GM12865 (cell line): ENCODE measurements at regions not wholly inside any gene's neighbourhood (a gene's known extent, or its start where the extent isn't known, plus 50 kb on each side); places are given as distances from the start of the nearest gene placed in this dataset.

Experiments
- DNase-seq: peaks from one replicate; pipeline ENCODE4 v3.0.0; 2010; ENCODE audit warnings: low read depth
- H3K4me3 ChIP-seq: 2 replicates; pipeline ENCODE4 v1.5.1; 2011; ENCODE audit warnings: mild to moderate bottlenecking, low read depth, low read length, control low read depth
- TF ChIP-seq, protein P1 (sequence below): IDR thresholded peaks from 2 replicates; pipeline ENCODE4 v1.5.1; 2011; ENCODE audit warnings: low read length, control low read depth, low read depth, inconsistent platforms; ENCODE audit not compliant: insufficient read depth; ENCODE audit errors: missing control alignments

DNA sequence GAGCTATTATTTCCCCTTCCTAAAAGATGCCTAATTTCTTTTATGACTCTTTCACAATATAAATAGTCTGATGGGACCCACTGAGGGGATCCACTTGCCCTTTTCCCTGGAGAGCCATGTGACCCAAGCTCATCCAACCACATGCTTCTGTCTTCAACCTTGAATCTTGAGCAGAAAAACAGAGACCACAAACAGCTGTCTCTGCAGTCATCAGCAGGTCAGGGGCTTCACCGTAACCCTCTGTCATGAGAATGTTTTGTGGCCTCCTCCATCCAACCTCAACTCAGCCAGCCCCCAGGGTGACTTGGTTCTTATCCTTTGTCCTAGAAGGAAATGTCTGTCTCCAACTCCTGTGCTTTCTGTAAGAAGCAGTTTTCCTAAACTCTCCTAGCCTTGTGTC, 129.6 kb upstream of the POU2AF2 start:
- DNase-seq, result peak; percentile 13
- TF ChIP-seq, protein P1, sequence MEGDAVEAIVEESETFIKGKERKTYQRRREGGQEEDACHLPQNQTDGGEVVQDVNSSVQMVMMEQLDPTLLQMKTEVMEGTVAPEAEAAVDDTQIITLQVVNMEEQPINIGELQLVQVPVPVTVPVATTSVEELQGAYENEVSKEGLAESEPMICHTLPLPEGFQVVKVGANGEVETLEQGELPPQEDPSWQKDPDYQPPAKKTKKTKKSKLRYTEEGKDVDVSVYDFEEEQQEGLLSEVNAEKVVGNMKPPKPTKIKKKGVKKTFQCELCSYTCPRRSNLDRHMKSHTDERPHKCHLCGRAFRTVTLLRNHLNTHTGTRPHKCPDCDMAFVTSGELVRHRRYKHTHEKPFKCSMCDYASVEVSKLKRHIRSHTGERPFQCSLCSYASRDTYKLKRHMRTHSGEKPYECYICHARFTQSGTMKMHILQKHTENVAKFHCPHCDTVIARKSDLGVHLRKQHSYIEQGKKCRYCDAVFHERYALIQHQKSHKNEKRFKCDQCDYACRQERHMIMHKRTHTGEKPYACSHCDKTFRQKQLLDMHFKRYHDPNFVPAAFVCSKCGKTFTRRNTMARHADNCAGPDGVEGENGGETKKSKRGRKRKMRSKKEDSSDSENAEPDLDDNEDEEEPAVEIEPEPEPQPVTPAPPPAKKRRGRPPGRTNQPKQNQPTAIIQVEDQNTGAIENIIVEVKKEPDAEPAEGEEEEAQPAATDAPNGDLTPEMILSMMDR, result no peak
- H3K4me3 ChIP-seq, result no peak overlapping the region

DNA sequence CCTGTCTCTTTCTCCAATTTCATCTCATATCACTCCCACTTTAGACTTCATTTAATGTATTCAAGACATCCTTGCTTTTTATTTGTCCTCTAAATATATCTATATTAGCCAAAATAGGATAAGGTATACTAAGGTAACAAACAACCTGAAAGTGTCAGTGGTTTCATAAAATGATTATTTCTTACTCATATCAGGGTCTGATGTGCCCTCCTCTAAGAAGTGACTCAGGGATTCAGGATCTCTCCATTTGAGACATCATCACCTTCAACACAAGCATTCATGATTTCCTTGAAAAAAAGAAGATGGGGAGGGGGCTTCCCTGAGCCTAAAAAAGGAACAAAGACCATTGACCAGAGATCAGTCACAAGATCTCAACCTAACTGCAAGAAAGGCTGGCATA, 131.4 kb upstream of the POU2AF2 start:
- no peak for DNase-seq
- no peak overlapping the region for H3K4me3 ChIP-seq
- TF ChIP-seq, protein P1, result no peak

DNA sequence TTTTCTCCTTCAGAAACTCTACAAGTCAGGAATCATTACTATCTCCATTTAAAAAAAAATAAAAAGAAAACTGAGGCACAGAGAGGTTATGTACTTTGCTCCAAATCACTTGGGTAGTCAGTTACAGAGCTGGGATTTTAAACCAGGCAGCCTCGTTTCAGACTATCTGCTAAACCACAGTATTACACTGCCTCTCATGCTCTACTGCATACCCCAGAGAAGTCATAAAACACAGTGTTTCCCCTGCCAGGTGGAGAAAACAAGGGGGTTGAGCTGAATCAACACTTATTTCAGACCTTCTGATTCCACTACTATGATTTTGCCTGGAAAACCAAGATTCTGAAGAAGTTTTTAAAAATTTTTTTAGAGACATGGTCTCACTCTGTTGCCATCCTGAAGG, 132.9 kb upstream of the POU2AF2 start:
- TF ChIP-seq, protein P1, result no peak
- H3K4me3 ChIP-seq, result no peak overlapping the region
- no peak for DNase-seq

DNA sequence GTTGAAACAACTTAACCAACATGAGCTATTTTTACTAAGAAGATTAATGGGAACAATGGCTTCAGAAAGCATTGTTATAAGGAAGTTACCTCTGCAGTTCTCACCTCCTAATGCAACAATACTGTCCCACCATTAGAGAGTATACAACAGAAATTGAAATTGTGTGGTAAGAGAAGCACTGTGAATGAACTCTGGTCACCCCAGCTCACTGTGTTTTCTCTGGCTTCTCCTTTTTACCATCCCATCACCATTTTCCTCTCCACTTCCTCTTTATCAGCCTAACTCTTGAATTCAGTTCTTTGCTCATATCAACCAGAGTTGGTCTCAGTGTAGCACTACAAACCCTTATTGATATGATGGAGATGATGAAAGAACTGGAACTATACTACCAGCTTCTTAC, 138.0 kb upstream of the POU2AF2 start:
- TF ChIP-seq, protein P1, result no peak
- no peak for DNase-seq
- no peak overlapping the region for H3K4me3 ChIP-seq

DNA sequence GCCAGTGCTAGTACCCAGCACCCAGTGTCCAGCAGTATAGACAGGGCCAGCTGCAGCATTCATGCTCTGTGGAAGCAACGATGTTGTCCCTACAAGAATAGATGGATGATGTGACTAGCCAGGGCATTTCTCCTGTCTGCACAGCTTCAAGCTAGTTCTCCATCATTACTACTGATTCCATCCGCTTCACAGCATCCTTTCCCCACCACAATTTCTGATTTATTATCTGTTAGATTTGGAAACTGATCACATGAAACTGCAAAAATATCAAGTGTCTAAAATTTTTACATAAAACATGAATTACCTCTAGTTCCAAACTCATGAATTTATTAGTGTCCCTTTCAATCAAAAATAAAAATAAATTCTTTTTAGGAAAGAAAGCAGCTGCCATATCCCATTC, 138.9 kb upstream of the POU2AF2 start:
- TF ChIP-seq, protein P1, result no peak
- no peak for DNase-seq
- no peak overlapping the region for H3K4me3 ChIP-seq

DNA sequence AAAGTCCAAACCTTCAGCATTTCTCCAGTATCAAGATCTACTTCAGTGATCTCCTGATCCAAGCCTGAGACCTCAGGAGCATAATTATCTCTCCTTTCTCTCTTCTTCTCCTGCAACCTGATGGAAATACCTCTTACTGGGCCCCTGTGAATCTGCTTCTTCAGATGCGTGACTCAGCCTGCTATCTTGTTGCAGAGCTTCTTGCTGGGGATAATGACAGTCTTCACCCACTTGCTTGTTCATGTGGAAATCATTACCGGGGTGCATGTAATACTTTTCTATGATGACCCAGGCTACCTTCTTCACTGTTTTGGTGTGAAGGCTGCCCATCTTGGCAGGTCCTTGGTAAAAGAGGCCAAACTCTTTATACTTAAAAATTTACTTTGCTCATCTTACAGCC, 140.0 kb upstream of the POU2AF2 start:
- TF ChIP-seq, protein P1, result no peak
- no peak for DNase-seq
- H3K4me3 ChIP-seq, result no peak overlapping the region

DNA sequence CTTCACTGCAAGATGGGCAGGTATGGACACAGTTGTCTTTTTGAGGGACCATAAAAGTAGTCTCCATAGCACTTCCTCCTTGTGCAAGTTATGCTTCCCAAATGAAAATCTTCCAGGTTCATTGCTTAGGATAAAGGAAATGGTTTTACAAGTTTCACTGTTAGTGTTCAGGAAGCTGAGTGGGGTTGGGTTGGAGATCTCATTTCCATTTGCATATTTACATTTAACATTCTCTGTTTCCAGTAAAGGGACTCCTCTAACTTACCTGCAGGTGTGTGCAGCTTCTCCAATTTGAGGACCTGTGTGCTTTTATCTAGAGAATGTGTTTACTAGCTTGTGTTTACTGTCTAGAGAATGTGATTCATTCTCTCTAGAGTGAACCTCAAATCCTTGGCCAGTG, 141.3 kb upstream of the POU2AF2 start:
- TF ChIP-seq, protein P1, result no peak
- no peak overlapping the region for H3K4me3 ChIP-seq
- DNase-seq, result no peak
